Sigmoid colon (tissue), 6 donors: ENCODE measurements at regions not wholly inside any gene's neighbourhood (a gene's known extent, or its start where the extent isn't known, plus 50 kb on each side); places are given as distances from the start of the nearest gene placed in this dataset.
"Not testable (repeated sequence)": the region's sequence is repeated elsewhere in the genome, so short reads cannot be mapped to it uniquely, and the experiment has no call there.

Experiments
- DNase-seq: peaks from one replicate; pipeline ENCODE4 v3.0.0-alpha.2; 2019
- H3K27ac ChIP-seq, 4 donors: fragments of 200-600 bp; sonication (generic); one replicate each; pipeline ENCODE4 v1.5.1; 2016 to 2019; ENCODE audit warnings: mild to moderate bottlenecking in 1 of 4
- H3K27me3 ChIP-seq, 3 donors: fragments of 200-600 bp; sonication (generic); one replicate each; pipeline ENCODE4 v1.5.1; 2019; ENCODE audit warnings: mild to moderate bottlenecking in 1 of 3
- H3K36me3 ChIP-seq, 4 donors: fragments of 200-600 bp; sonication (generic); one replicate each; pipeline ENCODE4 v1.5.1; 2016 to 2019
- H3K4me1 ChIP-seq, 4 donors: fragments of 200-600 bp; sonication (generic); one replicate each; pipeline ENCODE4 v1.5.1; 2017 to 2019
- H3K4me3 ChIP-seq, 4 donors: fragments of 200-600 bp; sonication (generic); one replicate each; pipeline ENCODE4 v1.5.1; 2017 to 2019; ENCODE audit warnings: mild to moderate bottlenecking in 2 of 4, moderate library complexity in 1 of 4
- H3K9me3 ChIP-seq, 4 donors: fragments of 200-600 bp in 3 of 4; sonication (generic) in 3 of 4; one replicate each; pipeline versions ENCODE4 v1.5.1 to v1.6.1; 2013 to 2019
- CTCF ChIP-seq, 4 experiments: fragments of 450-650 bp in 3 of 4; fragments of 200-600 bp in 1 of 4; IDR thresholded peaks; one replicate each; pipeline ENCODE4 v1.5.1; 2016 to 2019; ENCODE audit warnings: antibody characterized with exemption in 4 of 4, mild to moderate bottlenecking in 3 of 4, moderate library complexity in 2 of 4
- EP300 ChIP-seq, 4 donors: sonication (generic); formaldehyde crosslinking; IDR thresholded peaks; one replicate each; pipeline ENCODE4 v1.6.1; 2017; ENCODE audit warnings: antibody characterized with exemption in 4 of 4
- POLR2A ChIP-seq, 2 donors: fragments of 450-650 bp; IDR thresholded peaks; one replicate each; pipeline ENCODE4 v1.6.1; 2016; ENCODE audit warnings: antibody characterized with exemption in 2 of 2, mild to moderate bottlenecking in 2 of 2, moderate library complexity in 2 of 2
- POLR2AphosphoS5 ChIP-seq, 4 donors: sonication (generic); formaldehyde crosslinking; IDR thresholded peaks; one replicate each; pipeline ENCODE4 v1.6.1; 2017; ENCODE audit warnings: antibody characterized with exemption in 4 of 4
- WGBS, 2 donors: extraction: QIAGEN DNeasy Blood & Tissue Kit; methylation state at CpG; one replicate each; pipeline ENCODE4 v1.1.7; 2013; 5-methylcytosine and 5-hydroxymethylcytosine counted together
- intact Hi-C: fragments of 100-400 bp; cut with DNase I; formaldehyde crosslinking; loops from one replicate; pipeline ENCODE4 v1.15.1; 2023
- donor health status: healthy with polysubstance abuse.
- donor health status: healthy.

- Histone ChIP-seq H3K27me3 (no peaks in the 10 kb centered on the region), H3K27ac (no peak overlapping the region), H3K4me3 (no peak overlapping the region), H3K4me1 (peaks cover 0 to 10% (median 6%) of the 10 kb centered on the region in 4 donors), H3K9me3 (no peaks in the 10 kb centered on the region), H3K36me3 (no peaks in the 10 kb centered on the region)
- intact Hi-C loops = no loop called here
- TF ChIP-seq POLR2AphosphoS5 (IDR thresholded peaks at IDR 0.05) = no peak
- TF ChIP-seq CTCF (IDR thresholded peaks at IDR 0.05) = no peak
- no peak for TF ChIP-seq EP300 (IDR thresholded peaks at IDR 0.05)
- no peak for TF ChIP-seq POLR2A (IDR thresholded peaks at IDR 0.05)
- DNase-seq = no peak
- WGBS, 2 donors = 84 to 86% methylated on average over 6 of the region's 6 CpGs
Measured at GRCh38 chr14:30389134-30389876, 169.7 kb upstream of the G2E3 start.

- TF ChIP-seq EP300 (IDR thresholded peaks at IDR 0.05) (no peak), POLR2A (IDR thresholded peaks at IDR 0.05) (no peak), POLR2AphosphoS5 (IDR thresholded peaks at IDR 0.05) (no peak), CTCF (IDR thresholded peaks at IDR 0.05) (no peak)
- Histone ChIP-seq H3K4me3 (no peak overlapping the region), H3K9me3 (no peaks in the 10 kb centered on the region), H3K36me3 (no peaks in the 10 kb centered on the region), H3K27ac (no peak overlapping the region), H3K27me3 (no peaks in the 10 kb centered on the region), H3K4me1 (peaks cover 0 to 10% (median 6%) of the 10 kb centered on the region in 4 donors)
- 78 to 79% methylated on average over 4 of the region's 4 CpGs for WGBS, 2 donors
- intact Hi-C loops = no loop called here
- no peak for DNase-seq
Measured at GRCh38 chr14:30389877-30390385, 169.0 kb upstream of the G2E3 start.

GRCh38 chr14:30395065-30395464 lies 163.9 kb upstream of the G2E3 start:
- Histone ChIP-seq H3K4me1 (peaks cover 0 to under 1% (median under 1%) of the 10 kb centered on the region in 4 donors), H3K27ac (no peak overlapping the region), H3K27me3 (no peaks in the 10 kb centered on the region), H3K9me3 (no peaks in the 10 kb centered on the region), H3K4me3 (no peak overlapping the region), H3K36me3 (no peaks in the 10 kb centered on the region)
- TF ChIP-seq EP300 (IDR thresholded peaks at IDR 0.05) (no peak), POLR2AphosphoS5 (IDR thresholded peaks at IDR 0.05) (no peak), POLR2A (IDR thresholded peaks at IDR 0.05) (no peak)
- DNase-seq = no peak
- 55 to 85% methylated on average over 1 of the region's 1 CpG for WGBS, 2 donors
- intact Hi-C loops = no loop called here

GRCh38 chr14:30402846-30403245 lies 156.1 kb upstream of the G2E3 start:
- intact Hi-C loops = no loop called here
- H3K4me1 ChIP-seq = no peaks in the 10 kb centered on the region
- TF ChIP-seq CTCF (IDR thresholded peaks at IDR 0.05) = no peak
- TF ChIP-seq POLR2AphosphoS5 (IDR thresholded peaks at IDR 0.05) = no peak
- no peak for TF ChIP-seq POLR2A (IDR thresholded peaks at IDR 0.05)
- TF ChIP-seq EP300 (IDR thresholded peaks at IDR 0.05) = no peak
- DNase-seq = no peak
- no peak overlapping the region for H3K27ac ChIP-seq
- no peaks in the 10 kb centered on the region for H3K36me3 ChIP-seq
- no peaks in the 10 kb centered on the region for H3K9me3 ChIP-seq
- no peaks in the 10 kb centered on the region for H3K27me3 ChIP-seq
- H3K4me3 ChIP-seq = no peak overlapping the region

GRCh38 chr14:30403791-30404190 lies 155.2 kb upstream of the G2E3 start:
- DNase-seq = no peak
- H3K27me3 ChIP-seq = no peaks in the 10 kb centered on the region
- H3K27ac ChIP-seq = no peak overlapping the region
- TF ChIP-seq POLR2A (IDR thresholded peaks at IDR 0.05) = no peak
- no peak for TF ChIP-seq CTCF (IDR thresholded peaks at IDR 0.05)
- TF ChIP-seq POLR2AphosphoS5 (IDR thresholded peaks at IDR 0.05) = no peak
- no peak for TF ChIP-seq EP300 (IDR thresholded peaks at IDR 0.05)
- intact Hi-C loops = no loop called here
- no peaks in the 10 kb centered on the region for H3K36me3 ChIP-seq
- H3K4me1 ChIP-seq = no peaks in the 10 kb centered on the region
- H3K4me3 ChIP-seq = no peak overlapping the region
- WGBS, 2 donors = 77 to 90% methylated on average over 4 of the region's 4 CpGs
- no peaks in the 10 kb centered on the region for H3K9me3 ChIP-seq

GRCh38 chr14:30409508-30410015 lies 149.4 kb upstream of the G2E3 start:
- H3K27ac ChIP-seq, H3K4me1 ChIP-seq, H3K4me3 ChIP-seq, H3K9me3 ChIP-seq, H3K36me3 ChIP-seq, H3K27me3 ChIP-seq, intact Hi-C loops, DNase-seq: not testable (repeated sequence)
- 58 to 82% methylated on average over 2 of the region's 2 CpGs for WGBS, 2 donors
